Liver (tissue), 8 donors: ENCODE measurements at regions not wholly inside any gene's neighbourhood (a gene's known extent, or its start where the extent isn't known, plus 50 kb on each side); places are given as distances from the start of the nearest gene placed in this dataset.

ENCODE experiments used
- DNase-seq: peaks from one replicate; pipeline ENCODE4 v3.0.0-alpha.2; 2017; ENCODE audit warnings: low spot score
- H3K27ac ChIP-seq, 2 donors: one replicate each; pipeline ENCODE4 v1.7.0; 2013; ENCODE audit warnings: inconsistent platforms in 2 of 2, low read length in 2 of 2, control low read depth in 1 of 2, low read depth in 1 of 2, mild to moderate bottlenecking in 1 of 2
- H3K27me3 ChIP-seq, 4 donors: one replicate each; pipeline versions ENCODE4 v1.6.1 to v1.7.0; 2013; ENCODE audit warnings: low read length in 3 of 4, inconsistent platforms in 1 of 4, mild to moderate bottlenecking in 1 of 4, moderate library complexity in 1 of 4; ENCODE audit not compliant: control insufficient read depth in 4 of 4, insufficient read depth in 4 of 4
- H3K36me3 ChIP-seq, 4 donors: one replicate each; pipeline versions ENCODE4 v1.6.1 to v1.7.0; 2013; ENCODE audit warnings: low read length in 3 of 4, mild to moderate bottlenecking in 3 of 4, low read depth in 1 of 4, moderate library complexity in 1 of 4; ENCODE audit not compliant: control insufficient read depth in 4 of 4, insufficient read depth in 3 of 4
- H3K4me1 ChIP-seq, 4 donors: one replicate each; pipeline versions ENCODE4 v1.6.1 to v1.7.0; 2013; ENCODE audit warnings: low read length in 3 of 4, mild to moderate bottlenecking in 3 of 4, moderate library complexity in 1 of 4; ENCODE audit not compliant: control insufficient read depth in 4 of 4, insufficient read depth in 4 of 4
- H3K4me3 ChIP-seq, 3 donors: one replicate each; pipeline versions ENCODE4 v1.6.1 to v1.7.0; 2013; ENCODE audit warnings: low read length in 3 of 3, control low read depth in 1 of 3, low read depth in 1 of 3, mild to moderate bottlenecking in 1 of 3
- H3K9ac ChIP-seq, 2 donors: one replicate each; pipeline ENCODE4 v1.7.0; 2013; ENCODE audit warnings: low read length in 2 of 2, mild to moderate bottlenecking in 2 of 2, moderate library complexity in 2 of 2, control low read depth in 1 of 2, low read depth in 1 of 2
- H3K9me3 ChIP-seq, 4 donors: one replicate each; pipeline versions ENCODE4 v1.6.1 to v1.7.0; 2013; ENCODE audit warnings: low read length in 3 of 4; ENCODE audit not compliant: control insufficient read depth in 4 of 4
- ATF3 ChIP-seq: IDR thresholded peaks from 2 replicates; pipeline ENCODE4 v1.6.1; 2016; ENCODE audit warnings: antibody characterized with exemption
- CTCF ChIP-seq: fragments of 150-350 bp; IDR thresholded peaks from 2 replicates; pipeline ENCODE4 v1.5.1; 2017; ENCODE audit warnings: improper control_type of control experiment, low read depth, low read length; ENCODE audit not compliant: missing input control
- EGR1 ChIP-seq, 2 donors: IDR thresholded peaks; 2 replicates each; pipeline ENCODE4 v1.6.1; 2016 to 2018; ENCODE audit warnings: antibody characterized with exemption in 2 of 2, low read depth in 2 of 2
- FOXA1 ChIP-seq: IDR thresholded peaks from 2 replicates; pipeline ENCODE4 v1.6.1; 2016; ENCODE audit warnings: antibody characterized with exemption
- FOXA2 ChIP-seq: IDR thresholded peaks from 2 replicates; pipeline ENCODE4 v1.6.1; 2016; ENCODE audit warnings: antibody characterized with exemption
- GABPA ChIP-seq, 2 donors: IDR thresholded peaks in 1 of 2; conservative IDR thresholded peaks in 1 of 2; 2 replicates each; pipeline ENCODE4 v1.6.1; 2016; ENCODE audit warnings: antibody characterized with exemption in 2 of 2, mild to moderate bottlenecking in 1 of 2, moderate library complexity in 1 of 2
- HNF4A ChIP-seq, 2 donors: conservative IDR thresholded peaks; 2 replicates each; pipeline ENCODE4 v1.6.1; 2016; ENCODE audit warnings: antibody characterized with exemption in 2 of 2, mild to moderate bottlenecking in 2 of 2
- HNF4G ChIP-seq: IDR thresholded peaks from 2 replicates; pipeline ENCODE4 v1.6.1; 2016; ENCODE audit warnings: antibody characterized with exemption
- NR2F2 ChIP-seq: IDR thresholded peaks from 2 replicates; pipeline ENCODE4 v1.6.1; 2016; ENCODE audit warnings: antibody characterized with exemption
- REST ChIP-seq: IDR thresholded peaks from 2 replicates; pipeline ENCODE4 v1.6.1; 2016; ENCODE audit warnings: antibody characterized with exemption, mild to moderate bottlenecking
- RXRA ChIP-seq, 2 donors: IDR thresholded peaks; 2 replicates each; pipeline ENCODE4 v1.6.1; 2017 to 2018; ENCODE audit warnings: antibody characterized with exemption in 2 of 2, mild to moderate bottlenecking in 1 of 2
- SP1 ChIP-seq: IDR thresholded peaks from 2 replicates; pipeline ENCODE4 v1.6.1; 2018; ENCODE audit warnings: antibody characterized with exemption, mild to moderate bottlenecking
- TAF1 ChIP-seq: conservative IDR thresholded peaks from 2 replicates; pipeline ENCODE4 v1.6.1; 2016; ENCODE audit warnings: antibody characterized with exemption, mild to moderate bottlenecking
- YY1 ChIP-seq: IDR thresholded peaks from 2 replicates; pipeline ENCODE4 v1.6.1; 2016; ENCODE audit warnings: antibody characterized with exemption, mild to moderate bottlenecking
- ZBTB33 ChIP-seq: IDR thresholded peaks from 2 replicates; pipeline ENCODE4 v1.6.1; 2016; ENCODE audit warnings: antibody characterized with exemption
- WGBS: extraction: QIAGEN DNeasy Blood & Tissue Kit; methylation state at CpG from one replicate; pipeline ENCODE4 v1.1.7; 2013; 5-methylcytosine and 5-hydroxymethylcytosine counted together
- TF ChIP-seq, protein P1 (sequence below): IDR thresholded peaks from 2 replicates; pipeline ENCODE4 v1.6.1; 2016; ENCODE audit warnings: antibody characterized with exemption
- donor health status: healthy.
- donor health status: healthy.
- donor health status: healthy.
- donor health status: healthy.
- donor health status: healthy.

- no peak for TF ChIP-seq REST
- no peak for TF ChIP-seq HNF4A (conservative IDR thresholded peaks at IDR 0.05)
- no peak for TF ChIP-seq EGR1 (IDR thresholded peaks at IDR 0.05; ENCODE audit: low read depth in 2 of 2)
- TF ChIP-seq, protein P1, sequence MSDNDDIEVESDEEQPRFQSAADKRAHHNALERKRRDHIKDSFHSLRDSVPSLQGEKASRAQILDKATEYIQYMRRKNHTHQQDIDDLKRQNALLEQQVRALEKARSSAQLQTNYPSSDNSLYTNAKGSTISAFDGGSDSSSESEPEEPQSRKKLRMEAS = no peak
- no peak for TF ChIP-seq YY1
- no peak for TF ChIP-seq SP1
- H3K27ac ChIP-seq = no peak overlapping the region
- H3K4me1 ChIP-seq = no peaks in the 10 kb centered on the region
- 81% methylated on average over 3 of the region's 3 CpGs for WGBS
- no peak overlapping the region for H3K4me3 ChIP-seq
- no peaks in the 10 kb centered on the region for H3K36me3 ChIP-seq
- no peaks in the 10 kb centered on the region for H3K9me3 ChIP-seq
- no peaks in the 10 kb centered on the region for H3K27me3 ChIP-seq
- no peak overlapping the region for H3K9ac ChIP-seq
- DNase-seq = no peak
Measured at GRCh38 chr9:26369093-26369492, 523.5 kb downstream of the CAAP1 start.

DNA sequence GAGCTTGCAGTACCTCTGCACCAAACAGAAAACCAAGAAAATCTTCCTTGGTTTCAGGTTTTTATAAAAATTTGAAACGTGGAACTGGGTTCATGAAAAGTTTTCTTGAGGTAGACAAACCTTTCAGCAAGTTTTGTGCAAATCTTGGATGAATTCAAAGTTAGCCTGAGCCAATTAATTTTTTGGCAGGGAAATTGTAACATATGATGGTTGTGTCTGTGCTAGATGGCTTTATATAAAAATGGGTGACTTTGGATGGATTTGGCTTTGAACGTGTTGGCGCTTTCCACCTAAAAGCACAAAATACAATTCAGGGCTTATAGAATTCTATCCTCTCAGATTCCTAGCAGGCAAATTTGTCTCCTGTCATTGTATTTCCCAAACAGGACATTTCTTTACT lies 524.4 kb downstream of the CAAP1 start:
- 75% methylated on average over 3 of the region's 3 CpGs for WGBS
- no peaks in the 10 kb centered on the region for H3K27me3 ChIP-seq

More for the DNA sequence above, 524.4 kb downstream of the CAAP1 start:
- no peaks in the 10 kb centered on the region for H3K36me3 ChIP-seq
- no peaks in the 10 kb centered on the region for H3K9me3 ChIP-seq
- TF ChIP-seq CTCF = no peak
- no peak for TF ChIP-seq NR2F2
- TF ChIP-seq TAF1 = no peak
- TF ChIP-seq FOXA1 = no peak
- TF ChIP-seq, protein P1 = no peak
- TF ChIP-seq GABPA (IDR thresholded peaks at IDR 0.05 in 1 of 2, conservative IDR thresholded peaks at IDR 0.05 in 1 of 2) = no peak
- no peak for TF ChIP-seq ATF3
- no peak for TF ChIP-seq EGR1 (IDR thresholded peaks at IDR 0.05; ENCODE audit: low read depth in 2 of 2)
- no peak for TF ChIP-seq HNF4G
- no peak for TF ChIP-seq ZBTB33
- no peak for TF ChIP-seq FOXA2
- TF ChIP-seq RXRA (IDR thresholded peaks at IDR 0.05) = no peak
- no peak for TF ChIP-seq SP1
- TF ChIP-seq YY1 = no peak
- no peak overlapping the region for H3K9ac ChIP-seq
- no peak overlapping the region for H3K4me3 ChIP-seq
- no peak overlapping the region for H3K27ac ChIP-seq
- DNase-seq = no peak
- no peaks in the 10 kb centered on the region for H3K4me1 ChIP-seq
